HG03439 (cell line): ENCODE measurements at regions not wholly inside any gene's neighbourhood (a gene's known extent, or its start where the extent isn't known, plus 50 kb on each side); places are given as distances from the start of the nearest gene placed in this dataset.

Experiments used
- ATAC-seq: cut with Tn5 transposase; IDR thresholded peaks from one replicate; pipeline ENCODE4 v1.9.1; 2021; ENCODE audit warnings: mild to moderate bottlenecking, moderate library complexity; ENCODE audit not compliant: unreplicated experiment

DNA sequence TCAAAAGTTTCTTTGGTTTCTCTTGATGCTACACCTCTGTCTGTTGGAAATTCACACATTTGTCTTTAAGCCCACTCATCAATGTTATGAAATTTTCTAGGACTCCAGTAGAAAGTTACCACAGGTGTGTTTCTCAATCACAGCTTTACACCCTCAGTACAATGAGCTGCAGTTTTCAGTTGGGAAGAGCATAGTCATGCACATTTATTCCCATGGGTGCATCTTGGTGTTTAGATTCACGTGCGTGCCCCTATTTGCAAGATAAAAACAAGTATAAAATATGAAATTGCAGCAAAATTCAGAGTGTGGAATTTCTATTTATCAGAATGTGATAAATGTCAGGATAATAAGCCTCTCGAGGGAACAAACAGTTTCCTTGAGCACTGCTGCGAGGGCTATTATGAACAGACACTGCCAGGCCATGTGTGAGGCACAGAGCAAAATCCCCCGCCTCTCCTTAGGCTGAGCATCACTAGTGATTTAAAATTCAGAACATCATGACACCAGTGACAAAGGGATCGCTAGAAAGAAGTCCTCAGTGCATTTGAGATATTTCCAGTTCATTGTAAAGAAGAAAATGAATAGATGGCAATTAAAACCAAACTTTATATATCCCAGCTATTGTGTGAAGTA lies 512.2 kb upstream of the TCF4 start:
- ATAC-seq, result no peak

DNA sequence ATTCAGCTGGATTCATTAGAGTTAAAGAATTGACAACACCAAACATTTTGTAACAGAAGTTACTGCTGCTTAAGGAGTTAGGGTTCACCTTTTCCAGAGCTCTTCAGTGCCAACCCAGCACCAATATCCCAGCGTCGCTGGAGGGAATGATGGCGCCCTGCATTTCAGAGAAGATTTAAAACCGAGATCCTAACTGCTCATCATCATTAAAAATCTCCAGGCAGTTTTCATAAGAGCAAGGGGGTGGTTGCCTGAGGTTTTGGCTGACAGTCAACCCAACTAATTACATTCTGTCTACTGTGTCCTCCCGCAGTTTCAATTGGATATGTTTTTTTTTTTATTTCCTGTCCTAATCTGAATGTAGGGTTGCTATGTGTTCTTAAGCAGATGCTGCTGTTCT lies 509.6 kb upstream of the TCF4 start:
- no peak for ATAC-seq

DNA sequence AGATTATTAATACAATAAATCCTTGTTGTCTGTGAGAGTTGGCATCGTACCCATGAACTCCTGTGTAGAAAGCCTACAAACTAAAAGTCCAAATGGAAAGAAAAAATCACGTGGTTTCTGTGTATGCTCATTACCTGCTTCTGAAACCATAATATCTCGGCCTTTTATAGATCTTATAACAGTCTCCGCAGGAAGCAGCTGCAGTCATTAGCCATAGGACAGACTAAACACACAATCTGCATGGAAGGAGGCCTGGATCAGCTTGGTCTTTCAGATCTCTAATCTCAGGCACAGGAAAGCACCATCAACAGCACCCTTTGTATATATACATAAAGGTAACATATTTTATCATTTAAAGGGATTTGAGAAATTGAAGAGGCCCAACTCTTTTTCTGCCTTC lies 508.9 kb upstream of the TCF4 start:
- no peak for ATAC-seq

DNA sequence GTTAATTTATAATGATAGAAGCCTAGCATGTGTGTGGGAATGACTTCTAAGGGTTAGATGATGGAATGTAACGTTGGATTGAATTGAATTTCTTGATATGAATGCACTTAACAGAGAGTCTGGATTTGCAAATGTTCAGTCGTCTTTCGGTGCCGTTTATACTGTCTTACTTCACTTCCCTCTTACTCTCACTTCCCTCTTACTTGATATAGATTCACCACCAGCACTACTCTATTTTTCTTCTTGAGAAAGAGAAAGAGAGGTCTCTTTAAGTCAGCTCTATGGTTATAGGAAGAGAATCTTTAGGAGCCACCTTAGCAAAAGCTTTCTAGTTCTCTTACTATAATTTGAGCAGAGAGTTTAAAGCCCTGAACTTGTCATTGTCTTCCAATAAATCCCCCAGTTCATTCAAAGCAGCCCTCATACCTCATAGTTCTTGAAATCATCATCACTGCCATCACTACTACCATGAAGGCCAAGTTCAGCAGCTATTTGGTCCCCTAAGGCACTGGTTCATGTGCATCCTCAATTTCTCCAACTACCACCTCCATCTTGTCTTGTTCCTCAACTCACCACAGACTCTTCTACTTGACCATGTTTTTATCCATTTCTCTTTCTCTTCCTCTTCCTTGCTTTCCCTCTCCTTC lies 501.7 kb upstream of the TCF4 start:
- no peak for ATAC-seq

DNA sequence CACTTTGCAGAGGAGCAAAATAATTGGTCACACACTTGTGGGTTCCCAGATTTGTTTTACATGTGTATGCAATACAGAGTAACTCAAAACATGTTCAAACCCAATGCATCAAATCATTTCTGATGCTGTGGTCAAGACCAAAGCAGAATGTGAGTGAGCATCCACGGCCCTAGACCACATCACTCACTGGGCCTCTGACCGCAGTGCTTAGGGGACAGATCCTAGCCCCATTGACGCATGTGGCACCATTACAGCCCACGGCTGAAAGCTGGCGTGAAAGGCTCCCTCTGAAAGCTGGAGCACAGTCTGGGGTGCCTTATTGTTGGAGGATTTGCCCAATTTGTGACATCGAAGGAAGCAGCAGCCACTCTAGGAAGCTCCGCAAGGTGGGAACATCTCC lies 498.8 kb upstream of the TCF4 start:
- no peak for ATAC-seq

DNA sequence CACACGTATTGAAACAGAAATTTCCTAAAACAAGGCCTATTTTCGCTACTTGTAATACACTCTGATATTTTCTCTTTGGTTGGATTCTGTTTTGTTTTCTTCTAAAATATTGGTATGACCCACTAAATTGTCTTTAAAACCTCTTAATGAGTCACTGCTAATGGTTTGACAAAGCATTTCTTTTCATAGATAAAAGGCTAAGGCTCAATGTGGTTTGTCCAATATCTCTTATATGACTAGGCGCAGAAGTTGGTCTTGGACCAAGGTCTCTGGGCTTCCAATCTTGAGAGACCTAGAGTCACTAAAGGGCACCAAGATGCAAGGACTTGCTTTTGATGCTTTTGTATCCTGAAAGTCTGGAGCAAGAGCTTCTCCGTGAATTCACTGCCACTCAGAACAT lies 498.2 kb upstream of the TCF4 start:
- ATAC-seq, result no peak

DNA sequence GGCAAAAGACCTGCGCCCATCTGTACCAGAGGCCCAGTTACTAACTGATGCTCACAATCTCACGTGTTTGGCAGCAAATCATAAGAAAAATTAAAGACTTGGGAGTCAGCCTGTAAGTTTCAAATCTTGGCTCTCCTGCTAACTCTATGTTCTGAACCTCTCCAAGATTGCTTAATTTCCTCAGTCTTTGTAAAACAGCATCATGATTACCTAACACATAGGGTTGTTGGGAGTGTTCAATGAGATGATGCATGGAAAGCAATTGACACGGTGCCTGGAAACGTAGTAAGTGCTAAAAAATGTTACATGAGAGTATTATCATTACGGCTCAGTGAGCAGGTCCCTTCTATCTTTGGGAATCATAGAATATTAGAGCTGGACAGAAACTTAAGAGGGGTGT lies 497.6 kb upstream of the TCF4 start:
- no peak for ATAC-seq

DNA sequence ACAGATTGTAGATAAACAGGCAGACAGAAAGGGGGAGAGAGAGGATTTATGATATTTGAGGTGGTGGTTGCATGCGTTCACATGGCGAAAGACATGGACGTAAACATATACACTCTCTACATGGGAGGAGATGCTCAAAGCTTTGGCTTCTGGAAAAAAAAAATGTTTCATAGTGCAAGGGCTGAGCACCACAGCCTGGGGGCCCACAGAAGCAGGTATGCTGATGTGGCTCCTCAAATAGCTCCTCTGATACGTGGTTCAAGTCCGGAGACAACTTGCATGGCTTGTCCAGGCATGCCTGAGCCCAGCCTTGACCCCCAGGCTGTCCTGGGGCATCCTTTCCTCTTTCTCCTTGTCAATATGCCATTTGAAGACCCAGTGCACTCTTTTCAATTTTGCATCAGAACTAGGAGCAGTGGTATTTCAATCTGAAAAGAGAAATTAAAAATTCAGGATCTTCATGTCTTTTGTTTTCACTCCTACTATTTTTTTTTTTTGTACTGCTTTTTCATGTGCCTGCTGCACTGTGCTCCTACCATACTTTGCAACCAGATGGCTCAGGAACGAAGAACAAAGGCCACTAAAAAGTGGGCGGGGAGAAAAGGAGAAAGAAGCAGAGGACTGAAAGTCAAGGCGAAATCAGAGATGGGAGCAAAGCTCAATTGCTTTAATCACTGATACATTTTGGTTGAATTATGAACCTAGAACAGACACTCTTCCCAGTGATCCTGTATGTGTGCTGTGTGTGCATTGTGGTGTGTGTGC lies 495.7 kb upstream of the TCF4 start:
- no peak for ATAC-seq

DNA sequence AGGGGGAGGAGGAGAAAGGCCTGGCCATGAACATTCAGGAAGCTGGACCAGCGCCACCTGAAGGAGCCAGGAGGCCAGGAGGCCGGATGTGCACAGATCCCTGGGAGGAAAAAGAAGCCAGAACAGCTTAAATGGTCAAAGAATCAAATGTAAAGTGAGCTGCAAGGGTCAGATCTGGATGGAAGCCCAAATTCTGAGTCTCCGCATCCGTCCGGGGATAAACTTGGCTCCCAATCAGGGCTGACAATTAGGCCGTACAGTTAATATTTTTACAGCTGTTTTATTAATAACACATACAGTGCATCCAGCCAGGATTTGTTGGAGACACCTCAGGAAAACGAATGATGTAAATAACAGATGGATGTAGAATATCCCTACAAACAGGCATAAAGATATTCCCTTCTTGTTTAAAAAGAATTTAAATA lies 495.1 kb upstream of the TCF4 start:
- ATAC-seq, result no peak

DNA sequence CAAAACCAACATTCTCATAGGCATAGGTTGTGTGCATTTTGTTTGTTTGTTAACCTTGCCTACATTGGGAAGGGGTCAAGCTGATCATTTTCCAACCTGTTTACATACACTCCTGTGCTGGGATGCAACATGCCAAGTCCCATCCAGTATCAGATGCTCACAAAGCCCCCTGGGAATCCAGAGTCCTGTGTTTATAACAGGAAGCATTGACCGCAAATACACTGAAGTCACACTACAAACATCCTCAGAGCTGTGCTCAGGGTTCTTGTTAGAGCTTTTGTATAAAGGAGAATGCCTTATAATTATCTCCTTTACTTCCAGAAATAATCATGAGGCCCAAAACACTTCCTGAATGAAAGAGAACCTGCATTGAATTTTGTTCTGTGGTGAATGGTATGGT lies 488.7 kb upstream of the TCF4 start:
- ATAC-seq, result no peak

DNA sequence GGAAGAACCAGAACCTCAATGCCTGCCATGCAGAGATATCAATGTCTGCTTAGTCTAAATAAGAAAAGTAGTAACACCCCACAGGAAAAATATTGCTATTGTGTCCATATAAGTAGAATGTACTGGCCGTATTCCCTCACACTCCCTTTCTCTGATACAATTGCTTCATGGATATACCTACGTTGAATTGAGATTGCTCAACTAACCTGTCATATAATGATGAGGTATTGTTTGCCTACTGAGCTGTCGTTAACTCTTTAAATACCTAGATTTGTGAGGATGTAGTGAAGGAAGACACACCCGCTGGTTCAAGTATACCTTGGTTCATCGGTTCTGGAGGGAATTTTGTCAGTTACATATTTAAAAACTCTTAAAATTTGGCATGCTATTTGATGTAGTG lies 480.7 kb upstream of the TCF4 start:
- ATAC-seq, result no peak

DNA sequence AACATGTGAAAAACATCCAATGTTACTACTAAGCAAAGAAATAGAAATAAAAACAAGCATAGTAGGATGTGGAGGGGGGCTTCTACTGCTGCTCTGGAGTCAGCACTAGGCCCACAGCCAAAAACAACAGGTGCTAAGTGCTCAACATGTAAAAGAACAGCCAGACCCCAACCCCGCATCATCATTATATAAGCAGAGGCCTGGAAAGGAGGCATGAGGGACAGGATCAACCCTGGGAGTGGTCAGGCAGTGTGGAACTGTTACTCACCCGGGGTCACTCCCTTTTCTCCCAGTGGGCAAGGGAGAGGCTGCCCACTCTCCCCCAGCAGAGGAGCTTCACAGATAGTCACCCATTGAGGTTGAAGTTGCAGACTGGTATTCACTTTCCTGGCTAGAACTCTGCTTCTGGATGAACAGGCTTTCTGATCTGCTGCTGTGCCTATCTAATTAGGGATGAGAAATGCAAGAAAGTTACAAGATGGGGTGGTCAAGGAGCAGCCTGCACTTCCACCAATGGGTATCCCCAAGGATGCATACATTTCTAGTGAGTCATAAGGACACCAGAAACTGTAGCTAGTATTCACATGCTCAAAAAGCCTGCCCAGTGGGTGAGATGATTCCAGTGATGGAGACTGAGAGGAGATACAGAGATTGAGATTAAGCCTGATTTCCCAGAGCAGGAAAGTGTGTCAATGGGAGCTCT lies 480.1 kb upstream of the TCF4 start:
- ATAC-seq, result no peak

DNA sequence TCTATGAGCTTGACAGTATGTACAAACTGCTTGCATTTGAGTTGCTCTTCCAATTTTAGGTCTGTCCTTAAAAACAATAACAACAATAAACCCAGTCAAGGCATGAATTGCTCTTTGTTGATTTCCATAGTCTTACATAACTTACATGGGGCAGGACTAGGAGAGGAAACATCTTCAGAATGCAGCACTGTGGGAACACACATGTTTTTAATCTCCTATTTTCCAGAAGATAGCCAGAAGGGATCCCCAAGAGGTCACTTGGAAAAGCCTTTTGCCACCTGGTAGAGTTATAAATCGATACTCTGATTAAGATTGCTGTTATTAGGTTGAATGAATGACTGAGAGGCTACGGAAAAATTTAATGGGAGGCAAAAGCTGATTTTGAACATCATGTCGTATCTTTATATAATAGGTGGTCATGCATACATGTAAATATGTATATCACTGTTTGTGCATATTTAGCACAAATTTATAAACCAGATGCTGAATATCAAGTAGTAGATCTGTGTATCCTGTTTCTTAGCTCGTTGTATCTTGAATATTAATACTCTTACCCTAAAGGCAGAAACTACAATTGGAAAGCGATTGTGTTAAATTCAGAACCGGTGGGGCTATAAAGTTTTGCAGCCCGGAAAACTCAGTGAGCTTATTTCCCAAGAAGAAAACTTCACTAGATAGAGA lies 479.4 kb upstream of the TCF4 start:
- ATAC-seq, result no peak

DNA sequence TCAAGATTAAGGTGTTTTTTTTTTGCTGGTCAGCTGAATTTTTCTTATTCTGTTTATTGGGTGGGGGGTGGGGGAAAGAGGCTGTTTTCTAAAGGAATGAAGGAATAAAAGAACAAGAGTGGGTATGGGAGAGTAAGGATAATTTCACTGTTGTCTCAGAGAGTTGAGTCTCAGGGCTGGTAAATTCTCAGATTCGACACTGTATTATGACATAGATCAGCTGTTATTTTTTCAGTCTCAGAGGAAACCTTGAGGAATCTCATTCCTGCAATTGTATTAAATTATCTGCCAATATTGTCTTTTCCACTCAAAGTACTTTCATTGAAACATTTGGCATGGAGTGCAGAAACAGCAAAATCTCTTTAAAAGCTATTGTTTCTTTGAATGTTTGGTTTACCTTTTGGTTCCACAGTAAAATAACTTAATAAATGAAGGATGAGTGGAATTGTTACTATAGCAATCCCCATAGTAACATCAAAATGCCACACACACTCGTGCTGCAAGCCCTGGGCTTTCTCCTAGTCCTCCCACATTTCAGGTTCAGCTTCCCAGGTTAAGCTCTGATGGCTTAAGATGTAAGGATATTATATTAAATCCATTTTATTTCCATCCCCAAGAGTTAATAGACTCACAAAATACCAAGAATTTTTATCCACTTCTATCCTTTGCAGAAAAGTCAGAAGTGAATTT lies 478.7 kb upstream of the TCF4 start:
- ATAC-seq, result no peak

DNA sequence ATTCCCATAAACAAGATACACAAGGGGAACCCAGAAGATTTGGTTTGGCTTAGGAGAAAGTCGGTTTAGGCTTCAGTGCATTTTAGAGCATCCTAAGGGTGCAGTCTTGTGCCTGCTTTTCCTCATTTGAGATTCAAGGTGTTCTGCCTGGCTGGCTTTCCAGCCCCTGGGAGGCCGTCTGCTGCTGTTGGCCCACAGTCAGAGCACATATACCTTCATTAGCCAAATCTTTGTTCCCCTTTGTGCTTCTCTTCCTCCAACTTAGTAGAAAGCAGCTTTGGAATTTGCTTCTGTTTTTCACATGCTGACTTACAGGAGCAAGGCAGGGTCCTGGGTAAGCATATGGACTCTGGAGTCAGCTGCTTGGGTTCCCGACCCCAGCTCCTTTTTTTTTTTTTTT lies 477.1 kb upstream of the TCF4 start:
- ATAC-seq, result no peak

DNA sequence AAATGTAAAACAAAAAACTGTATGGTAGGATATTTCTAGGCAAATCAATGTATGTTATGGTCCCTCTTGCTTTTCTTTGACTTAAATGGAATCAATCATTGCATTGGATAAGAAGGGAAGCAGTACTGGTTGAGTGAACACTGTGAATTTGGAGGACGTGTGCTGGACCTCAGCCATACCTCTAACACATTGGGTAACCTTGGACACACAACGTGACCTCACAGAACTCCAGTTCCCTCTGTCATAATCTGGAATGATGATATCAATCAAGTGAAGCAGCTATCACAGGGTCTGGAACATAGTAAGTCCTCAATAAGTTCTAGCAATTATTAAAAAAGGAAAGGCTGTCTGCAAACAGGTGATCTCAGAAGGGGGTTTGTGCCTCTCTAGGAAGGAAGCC lies 474.9 kb upstream of the TCF4 start:
- no peak for ATAC-seq

DNA sequence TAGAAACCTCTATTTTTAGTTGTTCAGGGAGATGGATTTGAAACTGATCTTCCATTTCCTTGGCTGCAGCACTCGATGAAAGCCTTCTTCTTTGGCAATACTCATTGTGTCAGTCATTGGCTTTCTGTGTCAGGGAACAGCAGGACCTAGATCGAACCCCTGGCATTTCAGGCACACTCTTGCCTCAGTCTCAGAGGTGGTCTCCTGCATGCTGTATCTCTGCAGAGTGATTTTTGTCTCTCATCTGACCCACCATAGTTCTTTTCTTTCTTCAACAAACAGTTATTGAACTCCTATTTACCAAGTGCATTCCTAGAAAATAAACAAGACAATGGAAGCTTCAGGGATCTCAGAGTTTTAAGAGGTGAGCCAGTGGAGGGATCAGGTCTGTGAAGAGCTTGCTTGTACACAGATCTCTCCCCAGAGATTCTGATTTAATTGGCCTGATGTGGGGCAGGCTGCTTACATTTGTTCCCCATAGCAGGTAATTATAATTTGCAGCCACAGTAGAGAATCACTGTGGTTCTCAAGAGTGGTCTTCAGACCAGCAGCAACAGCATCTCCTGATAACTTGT lies 473.1 kb upstream of the TCF4 start:
- no peak for ATAC-seq

DNA sequence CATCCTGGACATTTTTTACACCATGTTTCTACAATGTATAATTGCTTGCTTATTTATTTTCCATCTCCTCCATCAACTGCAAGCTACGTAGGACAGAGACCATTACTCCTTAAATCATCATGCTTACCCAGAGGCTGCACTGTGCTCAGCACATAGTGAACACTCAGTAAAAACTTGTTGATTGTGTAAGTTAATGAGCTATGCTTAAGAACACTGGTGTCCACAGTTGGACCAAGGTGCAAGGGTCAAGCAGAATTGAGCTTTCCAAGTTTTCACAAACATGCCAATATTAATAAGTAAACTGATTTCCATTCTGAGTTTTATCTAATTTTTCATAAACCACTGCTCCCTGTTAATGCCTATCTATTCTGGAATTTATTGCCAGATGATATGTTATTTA lies 464.2 kb upstream of the TCF4 start:
- no peak for ATAC-seq

DNA sequence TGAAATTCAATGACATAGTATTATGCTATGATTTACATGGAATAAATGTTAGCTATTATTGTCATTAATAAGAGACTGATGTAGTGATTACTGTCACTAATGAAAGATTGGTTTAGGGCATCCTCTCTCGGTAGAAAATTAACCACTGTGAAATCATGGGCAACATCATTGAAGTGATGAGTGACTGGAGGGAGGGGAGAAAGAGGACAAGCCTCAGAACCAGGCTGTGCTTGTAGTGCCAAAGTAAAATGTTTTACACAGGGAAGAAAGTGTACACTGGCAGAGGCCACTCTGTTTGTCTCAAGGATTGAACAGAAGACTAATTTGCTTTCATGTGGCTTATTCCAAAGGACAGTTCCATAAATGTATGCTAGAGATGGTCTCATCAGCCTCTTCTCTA lies 456.2 kb upstream of the TCF4 start:
- no peak for ATAC-seq

DNA sequence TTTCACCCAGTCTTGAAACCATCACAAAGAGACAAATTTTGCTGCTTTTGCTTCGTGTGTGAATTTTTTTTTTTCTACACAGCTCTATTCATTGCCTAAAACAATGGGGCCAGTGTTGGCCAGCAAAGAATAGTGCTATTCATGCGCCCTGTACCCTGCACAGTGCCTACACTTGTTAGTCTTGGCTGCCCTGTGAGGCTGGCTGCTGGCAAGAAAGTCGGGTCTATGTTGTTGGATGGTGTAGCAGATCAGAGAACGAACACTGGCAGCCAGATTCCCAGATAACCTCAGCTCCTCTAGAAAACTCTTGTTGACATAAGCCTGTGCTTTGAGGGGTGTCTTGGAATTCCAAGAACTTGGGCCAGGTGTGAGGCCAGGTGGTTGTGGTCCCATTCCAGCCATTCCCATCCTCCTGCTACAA lies 455.7 kb upstream of the TCF4 start:
- ATAC-seq, result no peak
